IPS-11a (cell line): ENCODE measurements at regions not wholly inside any gene's neighbourhood (a gene's known extent, or its start where the extent isn't known, plus 50 kb on each side); places are given as distances from the start of the nearest gene placed in this dataset.
"Not testable (repeated sequence)": the region's sequence is repeated elsewhere in the genome, so short reads cannot be mapped to it uniquely, and the experiment has no call there.

ENCODE experiments used
- H3K4me3 ChIP-seq: one replicate; pipeline ENCODE4 v1.5.1; 2013; ENCODE audit warnings: low read depth, low read length, control low read depth

- no peak overlapping the region for H3K4me3 ChIP-seq
Observed at GRCh38 chr4:181757910-181758660, 485.1 kb upstream of the TENM3 start.

- H3K4me3 ChIP-seq, result no peak overlapping the region
Observed at GRCh38 chr4:181760560-181760959, 482.6 kb upstream of the TENM3 start.

GRCh38 chr4:181761156-181761555, 482.0 kb upstream of the TENM3 start:
- H3K4me3 ChIP-seq, result no peak overlapping the region

- no peak overlapping the region for H3K4me3 ChIP-seq
Observed at GRCh38 chr4:181766061-181766548, 477.1 kb upstream of the TENM3 start.

GRCh38 chr4:181770971-181771370, 472.2 kb upstream of the TENM3 start:
- no peak overlapping the region for H3K4me3 ChIP-seq

- H3K4me3 ChIP-seq, result no peak overlapping the region
Observed at GRCh38 chr4:181775298-181775697, 467.9 kb upstream of the TENM3 start.

- no peak overlapping the region for H3K4me3 ChIP-seq
Observed at GRCh38 chr4:181776264-181777054, 466.7 kb upstream of the TENM3 start.

- H3K4me3 ChIP-seq, result no peak overlapping the region
Observed at GRCh38 chr4:181777518-181777917, 465.7 kb upstream of the TENM3 start.

- H3K4me3 ChIP-seq, result no peak overlapping the region
Observed at GRCh38 chr4:181784881-181785280, 458.3 kb upstream of the TENM3 start.

- H3K4me3 ChIP-seq, result no peak overlapping the region
Observed at GRCh38 chr4:181792641-181793040, 450.6 kb upstream of the TENM3 start.

- no peak overlapping the region for H3K4me3 ChIP-seq
Observed at GRCh38 chr4:181793096-181793495, 450.1 kb upstream of the TENM3 start.

GRCh38 chr4:181796502-181796901, 446.7 kb upstream of the TENM3 start:
- H3K4me3 ChIP-seq, result no peak overlapping the region

- H3K4me3 ChIP-seq, result no peak overlapping the region
Observed at GRCh38 chr4:181798536-181798935, 444.7 kb upstream of the TENM3 start.

- H3K4me3 ChIP-seq, result no peak overlapping the region
Observed at GRCh38 chr4:181799561-181800069, 443.6 kb upstream of the TENM3 start.

GRCh38 chr4:181802207-181802606, 441.0 kb upstream of the TENM3 start:
- H3K4me3 ChIP-seq, result no peak overlapping the region

- H3K4me3 ChIP-seq, result no peak overlapping the region
Observed at GRCh38 chr4:181807771-181808170, 435.4 kb upstream of the TENM3 start.

- H3K4me3 ChIP-seq, result no peak overlapping the region
Observed at GRCh38 chr4:181810711-181811110, 432.5 kb upstream of the TENM3 start.

- H3K4me3 ChIP-seq, result not testable (repeated sequence)
Observed at GRCh38 chr4:181811550-181811949, 431.7 kb upstream of the TENM3 start.

GRCh38 chr4:181819946-181820345, 423.3 kb upstream of the TENM3 start:
- no peak overlapping the region for H3K4me3 ChIP-seq

GRCh38 chr4:181820553-181820952, 422.6 kb upstream of the TENM3 start:
- H3K4me3 ChIP-seq, result no peak overlapping the region

- H3K4me3 ChIP-seq, result no peak overlapping the region
Observed at GRCh38 chr4:181821039-181822004, 421.9 kb upstream of the TENM3 start.
